Fibroblast of pulmonary artery (primary cell): ENCODE measurements at regions not wholly inside any gene's neighbourhood (a gene's known extent, or its start where the extent isn't known, plus 50 kb on each side); places are given as distances from the start of the nearest gene placed in this dataset.

Source experiments
- DNase-seq: peaks from one replicate; pipeline ENCODE4 v3.0.0-alpha.2; 2010; ENCODE audit warnings: low read depth
- H3K4me3 ChIP-seq: replicated peaks from 2 replicates; pipeline ENCODE4 v1.5.1; 2011; ENCODE audit warnings: low read depth, mild to moderate bottlenecking, control low read depth, low read length, moderate library complexity
- CTCF ChIP-seq: IDR thresholded peaks from 2 replicates; pipeline ENCODE4 v1.5.1; 2011; ENCODE audit warnings: mild to moderate bottlenecking, control low read depth, low read length, inconsistent platforms; ENCODE audit errors: missing control alignments

- H3K4me3 ChIP-seq = no peak overlapping the region
- no peak for TF ChIP-seq CTCF
- peak; percentile 51 for DNase-seq
Measured at GRCh38 chrX:134734466-134734952, 62.5 kb downstream of the PABIR2 start.

GRCh38 chrX:134733591-134733990, 63.4 kb downstream of the PABIR2 start:
- no peak for DNase-seq
- no peak overlapping the region for H3K4me3 ChIP-seq
- no peak for TF ChIP-seq CTCF

- H3K4me3 ChIP-seq = no peak overlapping the region
Measured at GRCh38 chrX:134732676-134733075, 64.3 kb downstream of the PABIR2 start.

GRCh38 chrX:134732152-134732551, 64.9 kb downstream of the PABIR2 start:
- DNase-seq = no peak
- TF ChIP-seq CTCF = no peak
- H3K4me3 ChIP-seq = no peak overlapping the region

More at GRCh38 chrX:134732676-134733075, 64.3 kb downstream of the PABIR2 start:
- peak; percentile 54 for DNase-seq
- no peak for TF ChIP-seq CTCF

- no peak overlapping the region for H3K4me3 ChIP-seq
- peak; percentile 16 for TF ChIP-seq CTCF
Measured at GRCh38 chrX:134727363-134727762, 69.1 kb upstream of the PLAC1 start.

GRCh38 chrX:134725103-134725690, 66.9 kb upstream of the PLAC1 start:
- no peak for DNase-seq
- H3K4me3 ChIP-seq = no peak overlapping the region
- TF ChIP-seq CTCF = no peak

More at GRCh38 chrX:134727363-134727762, 69.1 kb upstream of the PLAC1 start:
- DNase-seq = no peak
